OCI-LY7 (cell line): ENCODE measurements at regions not wholly inside any gene's neighbourhood (a gene's known extent, or its start where the extent isn't known, plus 50 kb on each side); places are given as distances from the start of the nearest gene placed in this dataset.

Source experiments
- BruUV-seq: library from RNA; stranded (reverse); fragments of 400-500 nt; replicated peaks from 2 replicates; lab custom pipeline; 2021; lab: Mats Ljungman, UMichigan
- CTCF ChIA-PET: fragments of 300-600 bp; sonication (Branson Sonifier 250); formaldehyde crosslinking; loops from one replicate; lab custom pipeline; 2022; ENCODE audit warnings: antibody characterized with exemption; ENCODE audit not compliant: unreplicated experiment; lab: Charles Lee
- POLR2A ChIA-PET: fragments of 300-600 bp; sonication (Branson Sonifier 250); formaldehyde crosslinking; loops from one replicate; lab custom pipeline; 2022; ENCODE audit warnings: antibody characterized with exemption; lab: Charles Lee
- DNase-seq: peaks from one replicate; pipeline ENCODE4 v3.0.0-alpha.2; 2015; ENCODE audit warnings: low spot score
- H2AFZ ChIP-seq: fragments of 200-600 bp; sonication (generic), shearing (Covaris generic); 2 replicates; pipeline ENCODE4 v1.6.1; 2014; ENCODE audit warnings: mild to moderate bottlenecking, antibody characterized with exemption, low read length, moderate library complexity
- H3K27ac ChIP-seq: fragments of 200-600 bp; sonication (generic); 2 replicates; pipeline ENCODE4 v1.5.1; 2014; ENCODE audit warnings: mixed run types, low read depth, mild to moderate bottlenecking, moderate library complexity, low read length, inconsistent platforms; ENCODE audit not compliant: poor library complexity, severe bottlenecking
- H3K36me3 ChIP-seq: fragments of 200-600 bp; sonication (generic); 2 replicates; pipeline ENCODE4 v1.6.1; 2014; ENCODE audit warnings: mild to moderate bottlenecking, antibody characterized with exemption, low read length, moderate library complexity, mixed read lengths; ENCODE audit not compliant: insufficient read depth
- H3K4me1 ChIP-seq: fragments of 200-600 bp; sonication (generic); 2 replicates; pipeline ENCODE4 v1.5.1; 2014; ENCODE audit warnings: mild to moderate bottlenecking, low read length; ENCODE audit not compliant: insufficient read depth, poor library complexity, severe bottlenecking
- H3K4me2 ChIP-seq: fragments of 200-600 bp; sonication (generic); 2 replicates; pipeline ENCODE4 v1.6.1; 2014; ENCODE audit warnings: mild to moderate bottlenecking, low read length
- H3K4me3 ChIP-seq: fragments of 200-600 bp; sonication (generic); 2 replicates; pipeline ENCODE4 v1.5.1; 2014; ENCODE audit warnings: mild to moderate bottlenecking, low read depth, low read length; ENCODE audit not compliant: poor library complexity, severe bottlenecking
- H3K79me2 ChIP-seq: fragments of 200-600 bp; sonication (generic); 2 replicates; pipeline ENCODE4 v1.6.1; 2016; ENCODE audit warnings: low read depth, mild to moderate bottlenecking, low read length, moderate library complexity, mixed read lengths; ENCODE audit not compliant: insufficient read depth
- H3K9me2 ChIP-seq: fragments of 200-600 bp; sonication (generic); 2 replicates; pipeline ENCODE4 v1.6.1; 2016; ENCODE audit warnings: mild to moderate bottlenecking, low read length, mixed read lengths; ENCODE audit not compliant: insufficient read depth
- H3K9me3 ChIP-seq: fragments of 200-600 bp; sonication (generic); 2 replicates; pipeline ENCODE4 v1.6.1; 2014; ENCODE audit warnings: mild to moderate bottlenecking, mixed run types, low read length, mixed read lengths
- H4K20me1 ChIP-seq: fragments of 200-600 bp; sonication (generic); 2 replicates; pipeline ENCODE4 v1.6.1; 2014; ENCODE audit warnings: mild to moderate bottlenecking, antibody characterized with exemption, low read length, moderate library complexity, mixed read lengths; ENCODE audit not compliant: insufficient read depth
- CTCF ChIP-seq: fragments of 200-600 bp; sonication (generic); conservative IDR thresholded peaks from 2 replicates; pipeline ENCODE4 v1.5.1; 2014; ENCODE audit warnings: mild to moderate bottlenecking, antibody characterized with exemption, low read length, moderate library complexity, mixed read lengths
- EZH2phosphoT487 ChIP-seq: fragments of 200-600 bp; sonication (generic); IDR thresholded peaks from 2 replicates; pipeline ENCODE4 v1.6.1; 2018; ENCODE audit warnings: low read depth, borderline replicate concordance, mild to moderate bottlenecking, mixed run types, antibody characterized with exemption, low read length, moderate library complexity, mixed read lengths
- intact Hi-C: fragments of 100-400 bp; cut with micrococcal nuclease; formaldehyde crosslinking; loops from one replicate; pipeline ENCODE4 v1.10.0; 2022; ENCODE audit not compliant: unreplicated experiment

- BruUV-seq = no TSS peak
- Histone ChIP-seq H3K4me1 (no peaks in the 10 kb centered on the region), H3K36me3 (no peaks in the 10 kb centered on the region), H3K9me3 (no peaks in the 10 kb centered on the region), H3K27ac (no peak overlapping the region), H3K79me2 (no peaks in the 10 kb centered on the region), H2AFZ (no peak overlapping the region), H3K9me2 (no peaks in the 10 kb centered on the region), H3K4me3 (no peak overlapping the region), H3K4me2 (no peak overlapping the region), H4K20me1 (no peaks in the 10 kb centered on the region)
- no peak for DNase-seq
- POLR2A ChIA-PET = no interaction called here
- TF ChIP-seq CTCF (peak; percentile 47; the same call in 1 of the 2 replicates), EZH2phosphoT487 (no peak)
- CTCF ChIA-PET = no interaction called here
- intact Hi-C loops = no loop called here
Measured at GRCh38 chr12:130286041-130286440, 51.6 kb upstream of the PIWIL1 start.

GRCh38 chr12:130286741-130287440 is 50.8 kb upstream of the PIWIL1 start:
- Histone ChIP-seq H3K79me2 (no peaks in the 10 kb centered on the region), H3K9me2 (no peaks in the 10 kb centered on the region), H3K4me2 (no peak overlapping the region), H3K9me3 (no peaks in the 10 kb centered on the region), H2AFZ (no peak overlapping the region), H4K20me1 (no peaks in the 10 kb centered on the region), H3K27ac (no peak overlapping the region), H3K36me3 (no peaks in the 10 kb centered on the region), H3K4me3 (no peak overlapping the region), H3K4me1 (no peaks in the 10 kb centered on the region)
- BruUV-seq = no TSS peak
- DNase-seq = no peak
- ChIA-PET CTCF (no interaction called here), POLR2A (no interaction called here)
- no peak for TF ChIP-seq CTCF
- intact Hi-C loops = no loop called here
